GM18519 (cell line): ENCODE measurements at regions not wholly inside any gene's neighbourhood (a gene's known extent, or its start where the extent isn't known, plus 50 kb on each side); places are given as distances from the start of the nearest gene placed in this dataset.

Source experiments
- ATAC-seq: cut with Tn5 transposase; IDR thresholded peaks from one replicate; pipeline ENCODE4 v1.9.1; 2021; ENCODE audit warnings: mild to moderate bottlenecking, moderate library complexity; ENCODE audit not compliant: unreplicated experiment, low FRiP score

GRCh38 chr20:6942266-6942665 is 174.8 kb downstream of the BMP2 start:
- ATAC-seq, result no peak

- no peak for ATAC-seq
These were observed 176.8 kb downstream of the BMP2 start for GRCh38 chr20:6944292-6944691.

GRCh38 chr20:6953611-6954010 is 186.1 kb downstream of the BMP2 start:
- ATAC-seq, result no peak

- no peak for ATAC-seq
These were observed 186.7 kb downstream of the BMP2 start for GRCh38 chr20:6954219-6954618.

GRCh38 chr20:6956056-6956455 is 188.6 kb downstream of the BMP2 start:
- no peak for ATAC-seq

GRCh38 chr20:6956574-6956973 is 189.1 kb downstream of the BMP2 start:
- ATAC-seq, result no peak

GRCh38 chr20:6959900-6960312 is 192.4 kb downstream of the BMP2 start:
- ATAC-seq, result no peak

- ATAC-seq, result no peak
These were observed 199.2 kb downstream of the BMP2 start for GRCh38 chr20:6966721-6967120.

GRCh38 chr20:6974838-6975237 is 207.4 kb downstream of the BMP2 start:
- no peak for ATAC-seq

- ATAC-seq, result no peak
These were observed 207.8 kb downstream of the BMP2 start for GRCh38 chr20:6975311-6975710.

GRCh38 chr20:6976106-6976900 is 208.8 kb downstream of the BMP2 start:
- ATAC-seq, result no peak

- no peak for ATAC-seq
These were observed 212.1 kb downstream of the BMP2 start for GRCh38 chr20:6979621-6980020.

- no peak for ATAC-seq
These were observed 225.5 kb downstream of the BMP2 start for GRCh38 chr20:6993011-6993410.

- no peak for ATAC-seq
These were observed 226.0 kb downstream of the BMP2 start for GRCh38 chr20:6993511-6993910.

- ATAC-seq, result no peak
These were observed 227.0 kb downstream of the BMP2 start for GRCh38 chr20:6994452-6994851.

- ATAC-seq, result no peak
These were observed 231.4 kb downstream of the BMP2 start for GRCh38 chr20:6998909-6999308.

GRCh38 chr20:6999381-6999780 is 231.9 kb downstream of the BMP2 start:
- ATAC-seq, result no peak

- no peak for ATAC-seq
These were observed 236.1 kb downstream of the BMP2 start for GRCh38 chr20:7003598-7003997.

GRCh38 chr20:7004801-7005200 is 237.3 kb downstream of the BMP2 start:
- no peak for ATAC-seq

- ATAC-seq, result no peak
These were observed 243.0 kb downstream of the BMP2 start for GRCh38 chr20:7010527-7010926.

GRCh38 chr20:7015257-7015656 is 247.8 kb downstream of the BMP2 start:
- no peak for ATAC-seq

- ATAC-seq, result no peak
These were observed 255.1 kb downstream of the BMP2 start for GRCh38 chr20:7022597-7022996.

GRCh38 chr20:7025635-7026034 is 258.1 kb downstream of the BMP2 start:
- ATAC-seq, result no peak
